PC-3 (cell line): ENCODE measurements at regions not wholly inside any gene's neighbourhood (a gene's known extent, or its start where the extent isn't known, plus 50 kb on each side); places are given as distances from the start of the nearest gene placed in this dataset.
A peak's percentile ranks its signal among the peaks of the same experiment; 100 is the strongest.

Experiments used
- ATAC-seq: fragments of 200-7000 bp; cut with Tn5 transposase; 2 replicates; pipeline ENCODE4 v1.9.1; 2020; ENCODE audit warnings: mild to moderate bottlenecking, moderate library complexity
- BruUV-seq: library from RNA; stranded (reverse); fragments of 400-500 nt; replicated peaks from 2 replicates; lab custom pipeline; 2021; lab: Mats Ljungman, UMichigan
- CTCF ChIA-PET: fragments of 300-600 bp; sonication (Branson Sonifier 250); formaldehyde crosslinking; loops from one replicate; lab custom pipeline; 2022; ENCODE audit warnings: antibody characterized with exemption; lab: Charles Lee
- POLR2A ChIA-PET: fragments of 300-600 bp; sonication (Branson Sonifier 250); formaldehyde crosslinking; loops from one replicate; lab custom pipeline; 2022; ENCODE audit warnings: antibody characterized with exemption; ENCODE audit not compliant: unreplicated experiment; lab: Charles Lee
- DNase-seq: peaks from one replicate; pipeline ENCODE4 v3.0.0-alpha.2; 2015
- H2AFZ ChIP-seq: fragments of 300-600 bp; sonication (generic); 2 replicates; pipeline ENCODE4 v1.6.0; 2016; ENCODE audit warnings: antibody characterized with exemption, low read length
- H3F3A ChIP-seq: fragments of 300-600 bp; sonication (generic); one replicate; pipeline ENCODE4 v1.6.0; 2017; ENCODE audit warnings: antibody characterized with exemption, low read length, control low read depth, mild to moderate bottlenecking; ENCODE audit not compliant: unreplicated experiment
- H3K27ac ChIP-seq: fragments of 300-600 bp; sonication (generic); 2 replicates; pipeline ENCODE4 v1.5.1; 2016; ENCODE audit warnings: mild to moderate bottlenecking, low read length
- H3K27me3 ChIP-seq: fragments of 300-600 bp; sonication (generic); 2 replicates; pipeline ENCODE4 v1.6.1; 2016; ENCODE audit warnings: low read length, mixed read lengths
- H3K36me3 ChIP-seq: fragments of 300-600 bp; sonication (generic); 2 replicates; pipeline ENCODE4 v1.6.1; 2016; ENCODE audit warnings: low read depth, mixed run types, low read length, mixed read lengths
- H3K4me1 ChIP-seq: fragments of 300-600 bp; sonication (generic); 2 replicates; pipeline ENCODE4 v1.5.1; 2016; ENCODE audit warnings: low read length; ENCODE audit not compliant: insufficient read depth
- H3K4me2 ChIP-seq: fragments of 300-600 bp; sonication (generic); 2 replicates; pipeline ENCODE4 v1.6.0; 2016; ENCODE audit warnings: low read length
- H3K4me3 ChIP-seq: fragments of 300-600 bp; sonication (generic); 2 replicates; pipeline ENCODE4 v1.5.1; 2016; ENCODE audit warnings: mild to moderate bottlenecking, low read length, mixed read lengths
- H3K79me2 ChIP-seq: fragments of 300-600 bp; sonication (generic); 2 replicates; pipeline ENCODE4 v1.6.1; 2017; ENCODE audit warnings: low read length, mixed read lengths
- H3K9ac ChIP-seq: fragments of 300-600 bp; sonication (generic); 2 replicates; pipeline ENCODE4 v1.6.0; 2016; ENCODE audit warnings: mild to moderate bottlenecking, low read length
- H3K9me2 ChIP-seq: fragments of 300-600 bp; sonication (generic); replicated peaks from 2 replicates; pipeline ENCODE4 v1.6.1; 2016; ENCODE audit warnings: mixed run types, low read length, mixed read lengths
- H3K9me3 ChIP-seq: fragments of 300-600 bp; sonication (generic); 2 replicates; pipeline ENCODE4 v1.6.1; 2016; ENCODE audit warnings: low read length, mixed read lengths
- H4K20me1 ChIP-seq: fragments of 300-600 bp; sonication (generic); 2 replicates; pipeline ENCODE4 v1.6.1; 2016; ENCODE audit warnings: low read length, mixed read lengths
- EZH2 ChIP-seq: fragments of 300-600 bp; sonication (generic); IDR thresholded peaks from one replicate; pipeline ENCODE4 v1.6.1; 2017; ENCODE audit warnings: antibody characterized with exemption, mild to moderate bottlenecking, low read length; ENCODE audit not compliant: unreplicated experiment
- EZH2phosphoT487 ChIP-seq: fragments of 300-600 bp; sonication (generic); IDR thresholded peaks from 2 replicates; pipeline ENCODE4 v1.6.1; 2018; ENCODE audit warnings: mild to moderate bottlenecking, antibody characterized with exemption, low read length, borderline replicate concordance
- intact Hi-C: fragments of 100-400 bp; cut with micrococcal nuclease; formaldehyde crosslinking; loops from 2 replicates; pipeline ENCODE4 v1.9.0; 2023
- TF ChIP-seq, protein P1 (sequence below): fragments of 300-600 bp; sonication (generic); conservative IDR thresholded peaks from 2 replicates; pipeline ENCODE4 v1.5.1; 2017; ENCODE audit warnings: antibody characterized with exemption, low read depth, mild to moderate bottlenecking, low read length

DNA sequence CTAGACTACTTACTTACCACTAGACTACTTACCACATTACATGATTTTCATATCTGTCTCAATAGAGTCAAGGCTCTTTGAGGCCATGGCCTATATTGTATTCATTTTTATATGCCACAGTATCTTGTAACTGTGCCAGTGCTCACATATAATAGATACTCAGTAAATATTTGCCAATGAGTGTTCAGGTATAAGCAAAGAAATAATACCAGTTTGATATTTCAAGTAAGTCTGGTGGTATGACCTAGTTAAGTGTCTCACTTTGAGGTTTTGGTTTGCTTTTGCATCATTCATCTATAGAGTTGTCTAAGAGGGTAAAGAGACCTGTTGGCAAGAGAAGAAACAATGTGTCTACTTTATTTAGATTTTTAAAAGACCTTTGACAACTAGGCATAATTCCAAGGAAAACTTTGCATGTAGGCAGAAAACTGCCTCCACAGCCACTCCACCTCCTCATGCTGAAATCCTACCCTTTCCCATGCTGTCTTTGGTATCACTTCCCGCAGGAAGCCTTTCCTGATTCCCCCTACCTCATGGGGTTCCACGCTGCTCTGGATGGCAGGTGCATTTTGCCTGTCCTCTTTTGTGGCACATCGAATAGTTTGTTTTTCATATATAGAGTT, 91.3 kb upstream of the KLHL13 start:
- no peak overlapping the region for H2AFZ ChIP-seq
- 0 out of 2 replicates have a peak overlapping the region, but pooled peaks have one; percentile 16 for H3K4me3 ChIP-seq
- ATAC-seq, result peak; percentile 94
- CTCF ChIA-PET, result no interaction called here
- H3K4me2 ChIP-seq, result peak overlapping the region; percentile 61
- H3K36me3 ChIP-seq, result no peaks in the 10 kb centered on the region
- H3K9me3 ChIP-seq, result no peaks in the 10 kb centered on the region
- peak overlapping the region; percentile 70 for H3K9ac ChIP-seq
- peak; percentile 80 for DNase-seq
- no peaks in the 10 kb centered on the region for H3K9me2 ChIP-seq
- intact Hi-C loops, result loop anchor here (5.0 kb wide), 1 partner anchor 141 kb away; no protein-coding TSS in a partner anchor
- peak overlapping the region; percentile 92 for H3K27ac ChIP-seq
- POLR2A ChIA-PET, result no interaction called here
- peaks cover 12% of the 10 kb centered on the region for H3K4me1 ChIP-seq
- no TSS peak for BruUV-seq
- no peaks in the 10 kb centered on the region for H3F3A ChIP-seq
- no peaks in the 10 kb centered on the region for H3K27me3 ChIP-seq
- no peak for TF ChIP-seq EZH2phosphoT487
- no peak for TF ChIP-seq EZH2
- TF ChIP-seq, protein P1, sequence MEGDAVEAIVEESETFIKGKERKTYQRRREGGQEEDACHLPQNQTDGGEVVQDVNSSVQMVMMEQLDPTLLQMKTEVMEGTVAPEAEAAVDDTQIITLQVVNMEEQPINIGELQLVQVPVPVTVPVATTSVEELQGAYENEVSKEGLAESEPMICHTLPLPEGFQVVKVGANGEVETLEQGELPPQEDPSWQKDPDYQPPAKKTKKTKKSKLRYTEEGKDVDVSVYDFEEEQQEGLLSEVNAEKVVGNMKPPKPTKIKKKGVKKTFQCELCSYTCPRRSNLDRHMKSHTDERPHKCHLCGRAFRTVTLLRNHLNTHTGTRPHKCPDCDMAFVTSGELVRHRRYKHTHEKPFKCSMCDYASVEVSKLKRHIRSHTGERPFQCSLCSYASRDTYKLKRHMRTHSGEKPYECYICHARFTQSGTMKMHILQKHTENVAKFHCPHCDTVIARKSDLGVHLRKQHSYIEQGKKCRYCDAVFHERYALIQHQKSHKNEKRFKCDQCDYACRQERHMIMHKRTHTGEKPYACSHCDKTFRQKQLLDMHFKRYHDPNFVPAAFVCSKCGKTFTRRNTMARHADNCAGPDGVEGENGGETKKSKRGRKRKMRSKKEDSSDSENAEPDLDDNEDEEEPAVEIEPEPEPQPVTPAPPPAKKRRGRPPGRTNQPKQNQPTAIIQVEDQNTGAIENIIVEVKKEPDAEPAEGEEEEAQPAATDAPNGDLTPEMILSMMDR, result no peak
- no peaks in the 10 kb centered on the region for H4K20me1 ChIP-seq
- no peaks in the 10 kb centered on the region for H3K79me2 ChIP-seq

DNA sequence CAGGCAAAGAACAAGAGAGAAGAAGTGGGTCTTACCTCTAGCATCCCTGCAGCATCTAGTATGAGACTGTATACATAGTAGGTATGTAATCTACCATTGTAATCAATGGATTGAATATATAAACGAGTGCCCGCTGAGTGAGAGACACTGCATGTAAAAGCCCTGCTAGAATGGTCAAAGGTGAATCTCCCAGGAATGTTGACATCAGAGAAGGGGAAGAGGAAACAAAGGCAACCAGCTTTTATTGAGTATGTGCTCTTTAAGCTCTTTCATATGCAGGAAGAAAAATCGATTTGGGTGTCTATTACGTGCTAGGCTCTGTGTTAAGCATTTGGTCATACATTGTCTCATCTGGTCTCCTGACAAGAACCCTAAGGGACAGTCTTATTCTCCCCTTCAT, 91.9 kb upstream of the KLHL13 start:
- DNase-seq (no peak), ATAC-seq (no peak)
- TF ChIP-seq EZH2 (no peak), EZH2phosphoT487 (no peak)
- TF ChIP-seq, protein P1, result no peak
- no peaks in the 10 kb centered on the region for H3K27me3 ChIP-seq
- H3K4me2 ChIP-seq, result peak overlapping the region; percentile 61
- intact Hi-C loops, result loop anchor here (5.0 kb wide), 1 partner anchor 141 kb away; no protein-coding TSS in a partner anchor
- peak overlapping the region; percentile 70 for H3K9ac ChIP-seq
- 0 out of 2 replicates have a peak overlapping the region, but pooled peaks have one; percentile 16 for H3K4me3 ChIP-seq
- ChIA-PET CTCF (no interaction called here), POLR2A (no interaction called here)
- no peaks in the 10 kb centered on the region for H3K9me2 ChIP-seq
- H4K20me1 ChIP-seq, result no peaks in the 10 kb centered on the region
- BruUV-seq, result no TSS peak
- peaks cover 12% of the 10 kb centered on the region for H3K4me1 ChIP-seq
- H3K9me3 ChIP-seq, result no peaks in the 10 kb centered on the region
- no peaks in the 10 kb centered on the region for H3K36me3 ChIP-seq
- peak overlapping the region; percentile 92 for H3K27ac ChIP-seq
- H2AFZ ChIP-seq, result no peak overlapping the region
- no peaks in the 10 kb centered on the region for H3K79me2 ChIP-seq
- H3F3A ChIP-seq, result no peaks in the 10 kb centered on the region
